ENCODE measurements at regions not wholly inside any gene's neighbourhood (a gene's known extent, or its start where the extent isn't known, plus 50 kb on each side); places are given as distances from the start of the nearest gene placed in this dataset.
"Not testable (repeated sequence)": the region's sequence is repeated elsewhere in the genome, so short reads cannot be mapped to it uniquely, and the experiment has no call there.

- BruUV-seq (replicated peaks); intact Hi-C loops (cut with micrococcal nuclease; ENCODE audit: unreplicated experiment): not testable (repeated sequence)
These were observed 194.3 kb downstream of the SPATA31A6 start for GRCh38 chr9:42377530-42378417.

GRCh38 chr9:42378418-42378815 lies 195.0 kb downstream of the SPATA31A6 start:
- Histone ChIP-seq H3K4me3 (no peak overlapping the region), H3K4me1 (replicated peaks; ENCODE audit: insufficient read depth) (no peaks in the 10 kb centered on the region), H4K20me1 (ENCODE audit: insufficient read depth) (no peaks in the 10 kb centered on the region), H3K36me3 (ENCODE audit: low read depth) (no peaks in the 10 kb centered on the region), H3K79me2 (ENCODE audit: low read depth) (no peaks in the 10 kb centered on the region), H3K9me3 (ENCODE audit: insufficient read depth, low read depth) (no peaks in the 10 kb centered on the region), H2AFZ (no peak overlapping the region), H3K4me2 (no peak overlapping the region), H3F3A (ENCODE audit: insufficient read depth, low read depth) (no peaks in the 10 kb centered on the region), H3K27ac (no peak overlapping the region), H3K9me2 (ENCODE audit: insufficient read depth) (no peaks in the 10 kb centered on the region), H3K27me3 (ENCODE audit: insufficient read depth, low read depth) (no peaks in the 10 kb centered on the region)
- no TSS peak for BruUV-seq (replicated peaks)
- TF ChIP-seq EZH2 (IDR thresholded peaks at IDR 0.05; ENCODE audit: low read depth), result no peak
- TF ChIP-seq, protein P1, sequence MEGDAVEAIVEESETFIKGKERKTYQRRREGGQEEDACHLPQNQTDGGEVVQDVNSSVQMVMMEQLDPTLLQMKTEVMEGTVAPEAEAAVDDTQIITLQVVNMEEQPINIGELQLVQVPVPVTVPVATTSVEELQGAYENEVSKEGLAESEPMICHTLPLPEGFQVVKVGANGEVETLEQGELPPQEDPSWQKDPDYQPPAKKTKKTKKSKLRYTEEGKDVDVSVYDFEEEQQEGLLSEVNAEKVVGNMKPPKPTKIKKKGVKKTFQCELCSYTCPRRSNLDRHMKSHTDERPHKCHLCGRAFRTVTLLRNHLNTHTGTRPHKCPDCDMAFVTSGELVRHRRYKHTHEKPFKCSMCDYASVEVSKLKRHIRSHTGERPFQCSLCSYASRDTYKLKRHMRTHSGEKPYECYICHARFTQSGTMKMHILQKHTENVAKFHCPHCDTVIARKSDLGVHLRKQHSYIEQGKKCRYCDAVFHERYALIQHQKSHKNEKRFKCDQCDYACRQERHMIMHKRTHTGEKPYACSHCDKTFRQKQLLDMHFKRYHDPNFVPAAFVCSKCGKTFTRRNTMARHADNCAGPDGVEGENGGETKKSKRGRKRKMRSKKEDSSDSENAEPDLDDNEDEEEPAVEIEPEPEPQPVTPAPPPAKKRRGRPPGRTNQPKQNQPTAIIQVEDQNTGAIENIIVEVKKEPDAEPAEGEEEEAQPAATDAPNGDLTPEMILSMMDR (conservative IDR thresholded peaks at IDR 0.05), result no peak
- CTCF ChIA-PET, result no interaction called here
- POLR2A ChIA-PET (ENCODE audit: unreplicated experiment), result no interaction called here
- intact Hi-C loops (cut with micrococcal nuclease; ENCODE audit: unreplicated experiment), result no loop called here
- no peak for DNase-seq

More at GRCh38 chr9:42377530-42378417, 194.3 kb downstream of the SPATA31A6 start:
- H3K9me3 ChIP-seq (ENCODE audit: insufficient read depth, low read depth); H3K79me2 ChIP-seq (ENCODE audit: low read depth); H3K36me3 ChIP-seq (ENCODE audit: low read depth); H3F3A ChIP-seq (ENCODE audit: insufficient read depth, low read depth); H2AFZ ChIP-seq; H3K9me2 ChIP-seq (ENCODE audit: insufficient read depth); H4K20me1 ChIP-seq (ENCODE audit: insufficient read depth); H3K27ac ChIP-seq; H3K4me3 ChIP-seq; H3K4me1 ChIP-seq (replicated peaks; ENCODE audit: insufficient read depth); CTCF ChIA-PET; DNase-seq; H3K4me2 ChIP-seq; H3K27me3 ChIP-seq (ENCODE audit: insufficient read depth, low read depth); POLR2A ChIA-PET (ENCODE audit: unreplicated experiment): not testable (repeated sequence)

- H3K27me3 ChIP-seq (ENCODE audit: insufficient read depth, low read depth); DNase-seq; BruUV-seq (replicated peaks); POLR2A ChIA-PET (ENCODE audit: unreplicated experiment); CTCF ChIA-PET; H3F3A ChIP-seq (ENCODE audit: insufficient read depth, low read depth); intact Hi-C loops (cut with micrococcal nuclease; ENCODE audit: unreplicated experiment); H3K27ac ChIP-seq; H3K9me3 ChIP-seq (ENCODE audit: insufficient read depth, low read depth); H3K9me2 ChIP-seq (ENCODE audit: insufficient read depth); H3K4me2 ChIP-seq; H3K4me3 ChIP-seq; H4K20me1 ChIP-seq (ENCODE audit: insufficient read depth); H3K4me1 ChIP-seq (replicated peaks; ENCODE audit: insufficient read depth); H2AFZ ChIP-seq; H3K79me2 ChIP-seq (ENCODE audit: low read depth); H3K36me3 ChIP-seq (ENCODE audit: low read depth): not testable (repeated sequence)
These were observed 196.1 kb downstream of the SPATA31A6 start for GRCh38 chr9:42379602-42380001.

DNA sequence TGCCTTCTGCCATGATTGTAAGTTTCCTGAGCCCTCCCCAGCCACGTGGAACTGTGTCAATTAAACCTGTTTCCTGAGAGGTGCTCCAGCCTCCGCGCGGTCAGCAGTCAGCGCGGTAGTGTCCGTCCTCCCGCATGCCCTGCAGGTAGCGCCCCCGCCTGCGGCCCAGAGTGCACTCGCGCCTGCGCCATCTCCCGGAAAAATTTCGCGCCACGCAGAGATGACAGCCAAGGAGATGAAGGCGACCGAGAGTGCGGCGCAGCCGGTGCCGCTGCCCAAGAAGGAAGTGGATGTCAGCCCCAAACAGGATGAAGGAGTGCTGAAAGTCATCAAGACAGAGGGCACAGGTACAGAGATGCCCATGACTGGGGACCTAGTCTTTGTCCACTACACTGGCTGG lies 201.1 kb downstream of the SPATA31A6 start:
- BruUV-seq (replicated peaks); H3K36me3 ChIP-seq (ENCODE audit: low read depth); POLR2A ChIA-PET (ENCODE audit: unreplicated experiment); H3K4me2 ChIP-seq; H2AFZ ChIP-seq; H3K4me1 ChIP-seq (replicated peaks; ENCODE audit: insufficient read depth); CTCF ChIA-PET; H3F3A ChIP-seq (ENCODE audit: insufficient read depth, low read depth); H3K79me2 ChIP-seq (ENCODE audit: low read depth); H3K9me2 ChIP-seq (ENCODE audit: insufficient read depth); DNase-seq; H3K27ac ChIP-seq; H3K4me3 ChIP-seq; intact Hi-C loops (cut with micrococcal nuclease; ENCODE audit: unreplicated experiment); H3K9me3 ChIP-seq (ENCODE audit: insufficient read depth, low read depth); H4K20me1 ChIP-seq (ENCODE audit: insufficient read depth): not testable (repeated sequence)
- H3K27me3 ChIP-seq (ENCODE audit: insufficient read depth, low read depth), result peaks cover 18% of the 10 kb centered on the region

DNA sequence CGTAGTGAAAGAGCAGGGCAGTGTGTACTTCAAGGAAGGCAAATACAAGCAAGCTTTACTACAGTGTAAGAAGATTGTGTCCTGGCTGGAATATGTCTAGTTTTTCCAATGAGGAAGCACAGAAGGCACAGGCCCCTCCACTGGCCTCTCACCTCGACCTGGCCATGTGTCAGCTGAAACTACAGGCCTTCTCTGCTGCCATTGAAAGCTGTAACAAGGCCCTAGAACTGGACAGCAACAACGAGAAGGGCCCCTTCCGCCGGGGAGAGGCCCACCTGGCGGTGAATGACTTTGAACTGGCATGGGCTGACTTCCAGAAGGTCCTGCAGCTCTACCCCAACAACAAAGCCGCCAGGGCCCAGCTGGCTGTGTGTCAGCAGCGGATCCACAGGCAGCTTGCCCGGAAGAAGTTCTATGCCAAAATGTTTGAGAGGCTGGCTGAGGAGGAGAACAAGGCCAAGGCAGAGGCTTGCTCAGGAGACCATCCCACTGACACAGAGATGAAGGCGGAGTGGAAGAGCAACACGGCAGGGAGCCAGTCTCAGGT lies 202.2 kb downstream of the SPATA31A6 start:
- POLR2A ChIA-PET (ENCODE audit: unreplicated experiment); BruUV-seq (replicated peaks); intact Hi-C loops (cut with micrococcal nuclease; ENCODE audit: unreplicated experiment); H3F3A ChIP-seq (ENCODE audit: insufficient read depth, low read depth); H3K4me1 ChIP-seq (replicated peaks; ENCODE audit: insufficient read depth); H3K36me3 ChIP-seq (ENCODE audit: low read depth); H2AFZ ChIP-seq; H3K9me2 ChIP-seq (ENCODE audit: insufficient read depth); H4K20me1 ChIP-seq (ENCODE audit: insufficient read depth); DNase-seq; H3K4me2 ChIP-seq; H3K27ac ChIP-seq; CTCF ChIA-PET; H3K9me3 ChIP-seq (ENCODE audit: insufficient read depth, low read depth); H3K79me2 ChIP-seq (ENCODE audit: low read depth); H3K4me3 ChIP-seq: not testable (repeated sequence)
- peaks cover 18% of the 10 kb centered on the region for H3K27me3 ChIP-seq (ENCODE audit: insufficient read depth, low read depth)

All from PC-9 (cell line).